ENCODE measurements at regions not wholly inside any gene's neighbourhood (a gene's known extent, or its start where the extent isn't known, plus 50 kb on each side); places are given as distances from the start of the nearest gene placed in this dataset.

DNA sequence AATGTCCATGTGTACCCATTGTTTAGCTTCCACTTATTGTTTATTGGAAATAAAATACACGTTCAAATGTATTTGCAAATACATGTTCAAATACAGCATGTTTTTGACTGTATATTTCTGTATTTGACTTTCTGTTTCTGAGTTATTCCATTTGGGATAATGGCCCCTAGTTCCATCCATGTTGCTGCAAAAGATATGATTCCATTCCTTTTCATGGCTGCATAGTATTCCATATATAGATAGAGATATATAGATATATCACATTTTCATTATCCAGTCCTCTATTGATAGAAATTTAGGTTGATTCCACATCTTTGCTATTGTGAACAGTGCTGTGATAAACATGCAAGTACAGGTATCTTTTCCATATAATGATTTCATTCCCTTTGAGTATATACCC, 241.4 kb upstream of the SOX2 start:
- TF ChIP-seq EZH2phosphoT487 (IDR thresholded peaks at IDR 0.05; ENCODE audit: insufficient read depth, low read depth) (no peak), EZH2 (IDR thresholded peaks at IDR 0.05; ENCODE audit: insufficient read depth, poor library complexity, severe bottlenecking) (no peak)
